GM21723 (cell line): ENCODE measurements at regions not wholly inside any gene's neighbourhood (a gene's known extent, or its start where the extent isn't known, plus 50 kb on each side); places are given as distances from the start of the nearest gene placed in this dataset.
"Not testable (repeated sequence)": the region's sequence is repeated elsewhere in the genome, so short reads cannot be mapped to it uniquely, and the experiment has no call there.

Experiments used
- ATAC-seq: cut with Tn5 transposase; IDR thresholded peaks from one replicate; pipeline ENCODE4 v1.9.1; 2021; ENCODE audit warnings: mild to moderate bottlenecking, moderate library complexity; ENCODE audit not compliant: unreplicated experiment

DNA sequence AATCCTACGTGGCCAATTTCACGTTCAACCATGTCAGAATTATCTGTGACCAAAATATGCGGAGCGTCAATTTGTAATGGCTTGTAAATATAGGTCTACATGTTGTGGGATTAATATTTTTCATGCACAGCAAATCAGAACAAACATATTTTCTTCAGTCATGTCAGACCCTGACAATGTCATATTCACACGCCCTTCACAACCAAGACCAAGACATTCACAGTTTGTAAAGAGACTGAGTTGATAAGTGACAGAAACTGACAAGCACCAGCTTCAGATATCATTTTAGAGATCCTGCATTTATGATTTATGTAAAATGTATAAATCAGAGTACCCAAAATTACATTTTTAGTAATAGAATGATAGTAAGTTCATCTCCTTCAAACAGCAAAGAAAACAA lies 57.3 kb upstream of the NOVA1 start:
- no peak for ATAC-seq

DNA sequence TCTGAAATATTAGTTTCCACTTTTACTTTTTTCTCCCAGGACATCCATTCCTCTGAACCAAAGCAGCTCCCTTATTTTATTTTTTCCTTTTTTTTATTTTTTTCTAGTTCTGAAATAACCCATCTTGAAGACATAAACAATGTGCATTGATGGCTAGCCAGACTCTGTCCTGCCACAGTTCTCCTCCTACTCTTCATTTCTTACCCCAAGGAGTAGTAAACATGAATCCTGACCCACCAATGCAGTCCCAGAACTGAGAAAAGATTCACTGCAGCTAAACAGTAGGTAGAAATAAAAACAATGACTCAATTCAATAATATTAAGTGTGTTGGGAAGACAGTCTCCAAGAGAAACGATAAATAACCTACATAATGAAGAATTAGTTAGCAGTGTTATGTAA lies 65.7 kb upstream of the NOVA1 start:
- no peak for ATAC-seq

- ATAC-seq, result not testable (repeated sequence)
Measured at GRCh38 chr14:26678732-26679420, 81.0 kb upstream of the NOVA1 start.

- ATAC-seq, result no peak
Measured at GRCh38 chr14:26685401-26685800, 87.6 kb upstream of the NOVA1 start.

DNA sequence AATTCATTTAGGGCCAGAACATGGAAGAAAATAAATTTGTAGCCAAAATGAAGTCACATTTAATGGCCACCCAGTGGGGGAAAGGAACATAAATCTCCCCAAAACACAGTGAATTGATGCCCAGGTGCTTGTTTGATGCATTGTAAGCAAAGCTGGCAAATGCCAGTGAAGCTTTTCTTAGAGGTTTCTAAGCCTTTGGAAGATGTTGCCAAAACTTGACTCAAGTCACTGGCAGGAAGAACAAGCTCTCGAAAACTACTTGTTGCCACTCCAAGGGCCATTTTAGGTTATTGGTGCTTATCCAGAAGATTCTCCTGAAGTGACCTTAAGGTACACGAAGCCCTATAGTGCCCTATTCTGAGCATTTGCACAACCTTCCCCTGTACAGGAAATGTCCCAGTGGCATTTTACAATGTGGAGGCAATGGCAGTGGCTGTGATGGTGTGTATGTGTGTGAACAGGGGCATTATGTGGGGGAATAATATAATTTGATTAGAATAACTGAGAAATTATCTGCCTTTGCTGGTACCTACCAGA lies 89.5 kb upstream of the NOVA1 start:
- no peak for ATAC-seq

- ATAC-seq, result no peak
Measured at GRCh38 chr14:26694521-26694920, 96.7 kb upstream of the NOVA1 start.

GRCh38 chr14:26702721-26703230 lies 104.9 kb upstream of the NOVA1 start:
- no peak for ATAC-seq

GRCh38 chr14:26703686-26704366 lies 106.0 kb upstream of the NOVA1 start:
- ATAC-seq, result no peak

GRCh38 chr14:26707234-26707633 lies 109.4 kb upstream of the NOVA1 start:
- no peak for ATAC-seq

DNA sequence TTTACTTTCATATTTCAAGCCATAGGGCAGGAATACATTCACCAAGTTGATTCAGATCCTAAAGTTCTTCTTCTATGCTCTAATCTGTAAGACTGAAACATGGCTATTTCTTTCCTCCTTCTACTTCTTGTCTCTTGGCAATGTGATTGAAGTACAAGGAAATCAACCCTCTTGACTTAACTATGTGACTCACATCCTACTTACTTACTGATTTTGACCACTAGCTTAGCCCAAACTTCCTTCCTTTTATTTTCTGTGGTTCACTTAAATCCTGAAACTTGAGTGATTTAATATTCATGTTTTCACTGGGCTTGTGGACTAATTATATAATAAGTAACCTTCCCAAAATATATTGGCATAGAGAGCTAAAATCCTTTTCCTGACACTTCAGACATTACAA lies 111.2 kb upstream of the NOVA1 start:
- no peak for ATAC-seq

DNA sequence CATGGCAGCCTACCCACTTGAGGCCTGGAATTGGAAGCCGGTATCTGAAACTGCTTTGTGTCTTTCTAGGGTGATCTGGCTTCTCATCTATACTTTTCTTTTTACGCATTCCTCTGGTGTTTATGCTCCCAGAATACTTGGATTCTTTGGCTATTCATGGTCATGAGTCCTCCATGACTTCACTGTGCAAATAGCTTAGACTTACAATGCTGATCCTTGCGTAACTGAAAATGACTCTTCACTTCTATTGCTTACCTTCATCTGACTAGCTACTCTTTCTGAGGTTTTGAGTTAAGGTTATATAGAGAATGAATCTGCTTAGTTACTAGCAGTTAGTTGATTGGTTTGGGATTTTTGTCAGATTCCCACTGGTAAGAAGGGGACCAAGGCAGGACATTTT lies 121.7 kb upstream of the NOVA1 start:
- ATAC-seq, result no peak

DNA sequence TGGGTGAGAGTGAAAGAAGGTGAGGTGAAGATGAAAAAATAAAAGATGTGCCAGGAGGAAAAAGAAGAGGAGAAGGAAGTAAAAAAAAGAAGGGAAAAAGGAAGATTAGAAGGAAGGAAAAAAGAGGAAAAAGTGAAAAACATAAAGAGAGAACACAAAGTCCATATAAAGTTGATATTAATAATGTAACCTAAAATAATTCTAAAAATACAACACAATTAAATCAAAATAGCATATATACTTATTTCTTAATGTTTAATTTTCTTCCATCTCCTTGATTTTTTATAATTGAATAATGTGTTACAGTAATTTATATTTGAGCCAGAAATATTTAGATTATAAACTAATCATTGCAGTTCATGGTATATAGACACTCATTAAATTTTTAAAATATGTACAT lies 124.4 kb upstream of the NOVA1 start:
- ATAC-seq, result no peak

GRCh38 chr14:26729851-26730250 lies 132.0 kb upstream of the NOVA1 start:
- ATAC-seq, result no peak

DNA sequence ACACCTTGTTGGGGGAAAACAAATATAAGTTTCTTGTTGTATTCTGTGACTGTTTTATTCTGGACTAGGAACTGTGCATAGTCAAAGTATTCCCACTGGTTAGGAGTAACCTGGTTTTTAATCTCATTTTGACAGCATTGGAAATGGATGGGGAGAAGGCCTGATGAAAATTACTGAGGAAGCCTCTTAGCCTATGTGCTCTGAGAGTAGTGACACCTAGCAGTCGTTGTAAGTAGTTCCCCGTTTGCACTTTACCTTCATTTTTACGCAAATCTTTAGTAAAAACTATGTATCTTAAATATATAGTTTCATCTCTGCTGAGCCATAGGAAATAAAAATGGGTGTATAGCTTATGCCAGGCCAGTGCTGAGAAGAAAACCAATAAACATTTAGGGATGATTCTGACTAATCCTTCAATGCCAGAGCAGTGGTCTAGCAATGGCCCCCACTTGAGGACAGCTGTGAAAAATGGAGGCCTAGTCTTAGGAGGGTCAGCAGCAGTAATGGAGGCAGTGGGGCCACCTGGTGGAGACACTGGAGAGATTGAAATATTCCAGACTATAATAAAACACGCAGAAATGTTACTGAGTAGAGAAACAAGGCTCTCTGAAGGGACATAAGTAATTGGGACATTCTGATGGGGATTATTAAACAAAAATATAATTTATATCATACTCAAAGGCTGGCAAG lies 133.2 kb upstream of the NOVA1 start:
- no peak for ATAC-seq

DNA sequence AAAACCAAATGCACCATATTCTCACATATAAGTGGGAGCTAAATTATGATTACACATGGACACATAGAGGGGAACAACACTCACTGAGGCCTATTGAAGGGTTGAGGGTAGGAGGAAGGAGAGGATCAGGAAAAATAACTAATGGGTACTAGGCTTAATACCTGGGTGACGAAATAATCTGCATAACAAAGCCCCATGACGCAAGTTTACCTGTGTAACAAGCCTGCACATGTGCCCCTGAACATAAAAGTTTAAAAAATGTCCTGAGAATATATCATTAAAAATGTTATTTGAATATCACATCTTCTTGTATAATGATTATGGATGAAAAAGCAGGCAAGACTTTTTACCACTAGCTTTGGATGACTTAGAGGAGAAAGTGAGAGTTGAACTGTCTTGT lies 138.0 kb upstream of the NOVA1 start:
- ATAC-seq, result no peak

- no peak for ATAC-seq
Measured at GRCh38 chr14:26738571-26738970, 140.7 kb upstream of the NOVA1 start.

DNA sequence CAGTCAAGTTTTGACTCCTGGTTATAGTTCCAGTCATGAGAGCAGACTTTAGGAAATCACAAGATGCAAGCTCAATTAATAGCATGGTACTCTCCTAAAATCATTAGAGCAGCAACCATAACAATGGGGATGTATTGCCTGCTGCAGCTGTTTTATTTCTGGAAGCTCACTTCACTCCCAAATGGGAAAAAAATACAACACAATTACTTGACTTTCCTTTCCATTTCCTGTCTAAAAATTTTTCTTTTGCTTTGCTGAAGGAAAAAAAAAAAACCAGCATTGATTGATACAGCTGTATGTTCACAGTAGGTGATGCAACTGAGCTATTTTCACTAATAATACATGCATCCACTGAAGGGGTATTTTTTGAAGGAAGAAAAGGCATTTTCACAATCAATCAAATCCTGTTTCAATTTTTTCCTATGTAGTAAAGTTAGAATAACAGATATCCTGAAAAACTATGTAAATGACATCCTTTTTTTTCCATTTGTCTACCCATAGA lies 143.9 kb upstream of the NOVA1 start:
- ATAC-seq, result no peak

- ATAC-seq, result no peak
Measured at GRCh38 chr14:26743284-26743683, 145.5 kb upstream of the NOVA1 start.

DNA sequence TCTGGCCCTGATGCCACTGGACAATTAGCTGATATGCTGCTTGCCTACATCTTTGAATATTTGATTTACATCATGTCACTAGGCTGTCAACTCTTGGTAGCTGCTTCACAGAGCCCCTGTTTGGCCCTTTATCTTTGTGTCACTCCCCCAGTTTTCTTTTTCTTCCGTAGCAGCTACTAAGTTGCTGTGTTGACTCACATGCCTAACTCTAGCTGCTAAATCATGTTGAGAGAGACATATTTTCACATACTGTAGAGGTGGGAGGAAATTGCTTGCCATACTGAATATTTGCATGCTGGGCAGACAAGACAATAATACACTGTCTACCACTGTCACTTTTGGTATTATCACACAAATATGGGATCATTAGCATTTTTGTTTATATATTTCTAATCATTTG lies 147.1 kb upstream of the NOVA1 start:
- no peak for ATAC-seq

DNA sequence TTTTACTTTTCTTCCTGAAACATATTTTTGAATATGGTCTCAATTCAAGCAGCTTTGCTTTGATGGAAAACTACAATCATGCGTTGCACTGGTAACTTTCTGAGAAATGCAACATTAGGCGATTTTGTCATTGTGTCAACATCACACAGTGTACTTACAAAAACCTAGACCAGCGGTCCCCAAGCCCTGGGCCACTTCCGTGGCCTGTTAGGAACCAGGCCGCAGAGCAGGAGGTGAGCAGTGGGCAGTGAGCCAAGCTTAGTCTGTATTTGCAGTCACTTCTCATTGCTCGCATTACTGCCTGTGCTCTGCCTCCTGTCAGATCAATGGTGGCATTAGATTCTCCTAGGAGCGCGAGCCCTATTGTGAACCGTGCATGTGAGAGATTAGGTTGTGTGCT lies 163.7 kb upstream of the NOVA1 start:
- no peak for ATAC-seq

DNA sequence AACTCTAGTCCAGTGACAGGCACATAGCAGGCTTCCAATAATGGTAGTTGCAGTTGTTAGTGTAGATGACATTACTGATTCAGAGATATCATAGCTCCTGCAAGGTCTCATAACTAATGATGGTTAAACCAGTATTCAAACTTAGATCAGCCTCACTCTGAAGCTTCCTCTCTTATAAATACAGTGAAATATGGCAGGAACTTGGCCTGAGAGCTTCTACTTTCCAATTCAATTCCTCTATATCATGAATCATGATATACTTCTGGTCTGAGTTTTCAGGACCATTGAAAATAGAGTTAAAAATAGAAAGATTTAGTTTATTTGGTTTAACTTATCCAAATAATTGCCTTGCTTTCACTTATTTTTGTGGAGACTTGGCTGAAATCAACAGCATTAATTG lies 167.5 kb upstream of the NOVA1 start:
- no peak for ATAC-seq
